Glutamatergic neuron (in vitro differentiated cells): ENCODE measurements at regions not wholly inside any gene's neighbourhood (a gene's known extent, or its start where the extent isn't known, plus 50 kb on each side); places are given as distances from the start of the nearest gene placed in this dataset.
"Not testable (repeated sequence)": the region's sequence is repeated elsewhere in the genome, so short reads cannot be mapped to it uniquely, and the experiment has no call there.

Experiments used
- DNase-seq: peaks from one replicate; pipeline ENCODE4 v3.0.0; 2022
- H3K27ac Mint-ChIP-seq: one replicate; pipeline ENCODE4 v1.8.0; 2020; ENCODE audit warnings: mild to moderate bottlenecking, mixed read lengths, inconsistent platforms; ENCODE audit not compliant: unreplicated experiment
- H3K27me3 Mint-ChIP-seq: one replicate; pipeline ENCODE4 v1.8.0; 2020; ENCODE audit warnings: mild to moderate bottlenecking, moderate library complexity, mixed read lengths, inconsistent platforms; ENCODE audit not compliant: unreplicated experiment
- H3K36me3 Mint-ChIP-seq: one replicate; pipeline ENCODE4 v1.8.0; 2020; ENCODE audit warnings: mild to moderate bottlenecking, mixed read lengths, inconsistent platforms; ENCODE audit not compliant: unreplicated experiment
- H3K4me1 Mint-ChIP-seq: one replicate; pipeline ENCODE4 v1.8.0; 2020; ENCODE audit warnings: mild to moderate bottlenecking, low read depth, mixed read lengths, inconsistent platforms; ENCODE audit not compliant: unreplicated experiment
- H3K4me3 Mint-ChIP-seq: one replicate; pipeline ENCODE4 v1.8.0; 2020; ENCODE audit warnings: mild to moderate bottlenecking, mixed read lengths, inconsistent platforms; ENCODE audit not compliant: unreplicated experiment
- H3K9me3 Mint-ChIP-seq: one replicate; pipeline ENCODE4 v1.8.0; 2020; ENCODE audit warnings: mild to moderate bottlenecking, moderate library complexity, mixed read lengths, inconsistent platforms; ENCODE audit not compliant: unreplicated experiment
- CTCF ChIP-seq: fragments of 200-600 bp; sonication (generic); IDR thresholded peaks from one replicate; pipeline ENCODE4 v1.5.0; 2021; ENCODE audit not compliant: partially characterized antibody, unreplicated experiment

- H3K36me3 Mint-ChIP-seq = no peaks in the 10 kb centered on the region
- H3K4me3 Mint-ChIP-seq = no peak overlapping the region
- H3K9me3 Mint-ChIP-seq = no peaks in the 10 kb centered on the region
These were observed 397.1 kb upstream of the RORB start for GRCh38 chr9:74100042-74100441.

GRCh38 chr9:74102148-74102547 is 395.0 kb upstream of the RORB start:
- not testable (repeated sequence) for H3K4me3 Mint-ChIP-seq, DNase-seq, H3K27me3 Mint-ChIP-seq, H3K27ac Mint-ChIP-seq, H3K4me1 Mint-ChIP-seq, H3K36me3 Mint-ChIP-seq, H3K9me3 Mint-ChIP-seq

More at GRCh38 chr9:74100042-74100441, 397.1 kb upstream of the RORB start:
- peaks cover 2% of the 10 kb centered on the region for H3K27me3 Mint-ChIP-seq
- H3K4me1 Mint-ChIP-seq = no peaks in the 10 kb centered on the region
- no peak for DNase-seq
- H3K27ac Mint-ChIP-seq = no peak overlapping the region
- no peak for TF ChIP-seq CTCF

DNA sequence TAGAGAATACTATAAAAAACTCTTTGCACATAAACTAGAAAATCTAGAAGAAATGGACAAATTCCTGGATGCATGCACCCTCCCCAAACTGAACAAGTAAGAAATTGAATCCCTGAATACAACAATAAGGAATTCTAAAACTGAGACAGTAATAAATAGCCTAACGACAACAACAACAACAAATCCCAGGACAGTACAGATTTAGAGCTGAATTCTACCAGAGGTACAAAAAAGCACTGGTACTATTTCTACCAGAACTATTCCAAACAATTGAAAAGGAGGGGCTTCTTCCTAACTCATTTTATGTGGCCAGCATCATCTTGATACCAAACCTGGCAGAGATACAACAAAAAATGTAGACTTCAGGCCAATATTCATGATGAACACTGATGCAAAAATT is 394.4 kb upstream of the RORB start:
- no peaks in the 10 kb centered on the region for H3K4me1 Mint-ChIP-seq
- H3K36me3 Mint-ChIP-seq = no peaks in the 10 kb centered on the region
- no peak overlapping the region for H3K4me3 Mint-ChIP-seq
- DNase-seq = no peak
- no peaks in the 10 kb centered on the region for H3K9me3 Mint-ChIP-seq
- TF ChIP-seq CTCF = no peak
- peaks cover 2% of the 10 kb centered on the region for H3K27me3 Mint-ChIP-seq
- H3K27ac Mint-ChIP-seq = no peak overlapping the region

- H3K9me3 Mint-ChIP-seq = no peaks in the 10 kb centered on the region
- H3K27ac Mint-ChIP-seq = no peak overlapping the region
- DNase-seq = no peak
- no peaks in the 10 kb centered on the region for H3K4me1 Mint-ChIP-seq
- no peak for TF ChIP-seq CTCF
- no peak overlapping the region for H3K4me3 Mint-ChIP-seq
- H3K36me3 Mint-ChIP-seq = no peaks in the 10 kb centered on the region
- no peaks in the 10 kb centered on the region for H3K27me3 Mint-ChIP-seq
These were observed 389.4 kb upstream of the RORB start for GRCh38 chr9:74107692-74108091.

- no peak overlapping the region for H3K27ac Mint-ChIP-seq
- peaks cover 3% of the 10 kb centered on the region for H3K4me1 Mint-ChIP-seq
- H3K9me3 Mint-ChIP-seq = no peaks in the 10 kb centered on the region
- no peak for TF ChIP-seq CTCF
- no peak overlapping the region for H3K4me3 Mint-ChIP-seq
- H3K36me3 Mint-ChIP-seq = no peaks in the 10 kb centered on the region
- H3K27me3 Mint-ChIP-seq = no peaks in the 10 kb centered on the region
- DNase-seq = no peak
These were observed 381.2 kb upstream of the RORB start for GRCh38 chr9:74115976-74116375.

- no peak for TF ChIP-seq CTCF
- no peak for DNase-seq
- Mint-ChIP-seq H3K36me3 (no peaks in the 10 kb centered on the region), H3K27ac (no peak overlapping the region), H3K4me3 (no peak overlapping the region), H3K27me3 (no peaks in the 10 kb centered on the region), H3K4me1 (peaks cover 3% of the 10 kb centered on the region), H3K9me3 (no peaks in the 10 kb centered on the region)
These were observed 380.0 kb upstream of the RORB start for GRCh38 chr9:74117151-74117550.
